Adrenal gland (tissue), 5 donors: ENCODE measurements at regions not wholly inside any gene's neighbourhood (a gene's known extent, or its start where the extent isn't known, plus 50 kb on each side); places are given as distances from the start of the nearest gene placed in this dataset.

ENCODE experiments used
- CTCF ChIP-seq, 6 experiments: fragments of 450-650 bp in 4 of 6; fragments of 200-600 bp in 2 of 6; sonication (generic) in 1 of 6; IDR thresholded peaks; 1 replicate in 5 of 6; 2 replicates in 1 of 6; pipeline versions ENCODE4 v1.5.1 to v1.8.0; 2016 to 2021; ENCODE audit warnings: antibody characterized with exemption in 6 of 6, mild to moderate bottlenecking in 2 of 6, moderate library complexity in 1 of 6
- POLR2A ChIP-seq, 2 donors: fragments of 450-650 bp; IDR thresholded peaks; one replicate each; pipeline ENCODE4 v1.6.1; 2017; ENCODE audit warnings: antibody characterized with exemption in 2 of 2, mild to moderate bottlenecking in 2 of 2, moderate library complexity in 1 of 2
- donor health status: DM: no; HTN: no; CAD: no.

GRCh38 chr20:39532205-39532604 is 570.1 kb downstream of the DHX35 start:
- no peak for TF ChIP-seq CTCF (IDR thresholded peaks at IDR 0.05)
- no peak for TF ChIP-seq POLR2A (IDR thresholded peaks at IDR 0.05)
